Adipocyte (in vitro differentiated cells): ENCODE measurements at regions not wholly inside any gene's neighbourhood (a gene's known extent, or its start where the extent isn't known, plus 50 kb on each side); places are given as distances from the start of the nearest gene placed in this dataset.

Experiments used
- DNase-seq: peaks from one replicate; pipeline ENCODE4 v3.0.0-alpha.2; 2015; ENCODE audit warnings: low read depth
- H3K27me3 ChIP-seq: replicated peaks from 2 replicates; pipeline ENCODE4 v1.7.0; 2013; ENCODE audit warnings: mild to moderate bottlenecking, low read length, moderate library complexity; ENCODE audit not compliant: control insufficient read depth, insufficient read depth
- H3K36me3 ChIP-seq: 2 replicates; pipeline ENCODE4 v1.7.0; 2013; ENCODE audit warnings: low read length, mild to moderate bottlenecking, moderate library complexity; ENCODE audit not compliant: control insufficient read depth, insufficient read depth, severe bottlenecking
- H3K4me1 ChIP-seq: 2 replicates; pipeline ENCODE4 v1.7.0; 2013; ENCODE audit warnings: mild to moderate bottlenecking, low read length, moderate library complexity; ENCODE audit not compliant: control insufficient read depth, insufficient read depth
- H3K4me3 ChIP-seq: 2 replicates; pipeline ENCODE4 v1.7.0; 2013; ENCODE audit warnings: mild to moderate bottlenecking, low read length, moderate library complexity
- H3K9ac ChIP-seq: 2 replicates; pipeline ENCODE4 v1.7.0; 2013; ENCODE audit warnings: mild to moderate bottlenecking, low read length, moderate library complexity
- H3K9me3 ChIP-seq: 2 replicates; pipeline ENCODE4 v1.7.0; 2013; ENCODE audit warnings: mild to moderate bottlenecking, low read length, moderate library complexity; ENCODE audit not compliant: control insufficient read depth

GRCh38 chr15:85891470-85891869 is 96.7 kb upstream of the KLHL25 start:
- Histone ChIP-seq H3K4me3 (no peak overlapping the region), H3K9me3 (no peaks in the 10 kb centered on the region)

GRCh38 chr15:85892232-85892631 is 97.5 kb upstream of the KLHL25 start:
- H3K4me3 ChIP-seq, result no peak overlapping the region
- H3K9me3 ChIP-seq, result no peaks in the 10 kb centered on the region
- H3K36me3 ChIP-seq, result no peaks in the 10 kb centered on the region
- no peak overlapping the region for H3K9ac ChIP-seq
- no peaks in the 10 kb centered on the region for H3K4me1 ChIP-seq
- DNase-seq, result no peak
- H3K27me3 ChIP-seq, result peaks cover 40% of the 10 kb centered on the region

More at GRCh38 chr15:85891470-85891869, 96.7 kb upstream of the KLHL25 start:
- no peak overlapping the region for H3K9ac ChIP-seq
- DNase-seq, result no peak
- peaks cover 42% of the 10 kb centered on the region for H3K27me3 ChIP-seq
- H3K4me1 ChIP-seq, result no peaks in the 10 kb centered on the region
- no peaks in the 10 kb centered on the region for H3K36me3 ChIP-seq

GRCh38 chr15:85897207-85897894 is 102.6 kb upstream of the KLHL25 start:
- peaks cover 42% of the 10 kb centered on the region for H3K27me3 ChIP-seq
- no peaks in the 10 kb centered on the region for H3K36me3 ChIP-seq
- H3K9ac ChIP-seq, result no peak overlapping the region
- DNase-seq, result no peak
- H3K4me3 ChIP-seq, result no peak overlapping the region
- no peaks in the 10 kb centered on the region for H3K9me3 ChIP-seq
- H3K4me1 ChIP-seq, result no peaks in the 10 kb centered on the region

- no peak overlapping the region for H3K9ac ChIP-seq
- peaks cover 40% of the 10 kb centered on the region for H3K27me3 ChIP-seq
- no peaks in the 10 kb centered on the region for H3K4me1 ChIP-seq
- peak; percentile 17 for DNase-seq
- H3K4me3 ChIP-seq, result no peak overlapping the region
- no peaks in the 10 kb centered on the region for H3K36me3 ChIP-seq
- H3K9me3 ChIP-seq, result no peaks in the 10 kb centered on the region
Measured at GRCh38 chr15:85897895-85898717, 103.4 kb upstream of the KLHL25 start.

- Histone ChIP-seq H3K9ac (no peak overlapping the region), H3K4me1 (no peaks in the 10 kb centered on the region), H3K4me3 (no peak overlapping the region), H3K27me3 (peaks cover 31% of the 10 kb centered on the region), H3K36me3 (no peaks in the 10 kb centered on the region), H3K9me3 (no peaks in the 10 kb centered on the region)
- DNase-seq, result no peak
Measured at GRCh38 chr15:85899927-85900326, 105.2 kb upstream of the KLHL25 start.

- H3K27me3 ChIP-seq, result peaks cover 14% of the 10 kb centered on the region
- DNase-seq, result no peak
- no peaks in the 10 kb centered on the region for H3K9me3 ChIP-seq
- H3K9ac ChIP-seq, result no peak overlapping the region
- no peaks in the 10 kb centered on the region for H3K4me1 ChIP-seq
- no peak overlapping the region for H3K4me3 ChIP-seq
- no peaks in the 10 kb centered on the region for H3K36me3 ChIP-seq
Measured at GRCh38 chr15:85905751-85906450, 111.2 kb upstream of the KLHL25 start.

- H3K9ac ChIP-seq, result no peak overlapping the region
- no peak for DNase-seq
- no peaks in the 10 kb centered on the region for H3K36me3 ChIP-seq
- no peaks in the 10 kb centered on the region for H3K9me3 ChIP-seq
- H3K4me1 ChIP-seq, result no peaks in the 10 kb centered on the region
- no peak overlapping the region for H3K4me3 ChIP-seq
- H3K27me3 ChIP-seq, result peaks cover 13% of the 10 kb centered on the region
Measured at GRCh38 chr15:85906640-85907039, 111.9 kb upstream of the KLHL25 start.

GRCh38 chr15:85910834-85911233 is 116.1 kb upstream of the KLHL25 start:
- DNase-seq, result no peak
- Histone ChIP-seq H3K9ac (no peak overlapping the region), H3K4me3 (no peak overlapping the region)

GRCh38 chr15:85913461-85913860 is 118.7 kb upstream of the KLHL25 start:
- no peak overlapping the region for H3K9ac ChIP-seq
- no peaks in the 10 kb centered on the region for H3K36me3 ChIP-seq
- H3K9me3 ChIP-seq, result peaks cover 3% of the 10 kb centered on the region
- H3K4me1 ChIP-seq, result no peaks in the 10 kb centered on the region
- H3K4me3 ChIP-seq, result no peak overlapping the region
- H3K27me3 ChIP-seq, result peaks cover 8% of the 10 kb centered on the region
- no peak for DNase-seq

More at GRCh38 chr15:85910834-85911233, 116.1 kb upstream of the KLHL25 start:
- no peaks in the 10 kb centered on the region for H3K4me1 ChIP-seq
- peaks cover 12% of the 10 kb centered on the region for H3K27me3 ChIP-seq
- no peaks in the 10 kb centered on the region for H3K36me3 ChIP-seq
- no peaks in the 10 kb centered on the region for H3K9me3 ChIP-seq

- Histone ChIP-seq H3K9me3 (peaks cover 3% of the 10 kb centered on the region), H3K4me3 (no peak overlapping the region), H3K9ac (no peak overlapping the region), H3K27me3 (peaks cover 18% of the 10 kb centered on the region), H3K36me3 (no peaks in the 10 kb centered on the region), H3K4me1 (no peaks in the 10 kb centered on the region)
- DNase-seq, result no peak
Measured at GRCh38 chr15:85920956-85921355, 126.2 kb upstream of the KLHL25 start.

- no peak overlapping the region for H3K9ac ChIP-seq
- peaks cover 2% of the 10 kb centered on the region for H3K4me1 ChIP-seq
- no peak overlapping the region for H3K4me3 ChIP-seq
- H3K36me3 ChIP-seq, result no peaks in the 10 kb centered on the region
- no peaks in the 10 kb centered on the region for H3K9me3 ChIP-seq
- peaks cover 15% of the 10 kb centered on the region for H3K27me3 ChIP-seq
- no peak for DNase-seq
Measured at GRCh38 chr15:85924088-85924487, 129.4 kb upstream of the KLHL25 start.
